ENCODE measurements at regions not wholly inside any gene's neighbourhood (a gene's known extent, or its start where the extent isn't known, plus 50 kb on each side); places are given as distances from the start of the nearest gene placed in this dataset.

DNA sequence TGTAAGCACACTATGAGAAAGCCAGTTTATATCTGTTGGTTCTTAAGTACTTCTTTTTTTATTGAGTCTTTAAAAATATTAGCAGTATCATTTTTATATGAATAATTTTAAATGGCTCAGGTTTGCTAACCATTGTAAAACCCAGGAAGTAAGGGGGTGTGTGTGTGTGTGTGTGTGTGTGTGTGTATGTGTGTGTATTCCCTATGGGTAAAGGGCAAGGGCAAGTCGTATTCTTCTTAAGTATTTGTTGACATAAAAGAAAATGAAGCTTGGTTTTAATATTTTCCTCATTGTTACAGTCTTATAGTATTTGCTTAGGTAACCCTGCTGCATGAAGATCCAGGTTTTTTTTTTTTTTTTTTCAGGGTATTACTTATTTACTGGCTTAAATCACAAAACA lies 495.0 kb upstream of the B3GALT2 start:
- in situ Hi-C loops (cut with MboI; ENCODE audit: low sequenced_read_pairs): no loop called here
- Histone ChIP-seq H3K27me3 (ENCODE audit: low read depth) (no peaks in the 10 kb centered on the region), H3K36me3 (replicated peaks) (no peaks in the 10 kb centered on the region), H3K4me3 (no peak overlapping the region), H3K4me1 (peaks cover 34% of the 10 kb centered on the region), H3K9me3 (no peaks in the 10 kb centered on the region)
- no peak for DNase-seq (ENCODE audit: low spot score in 2 of 2)

- in situ Hi-C loops (cut with MboI; ENCODE audit: low sequenced_read_pairs): no loop called here
- no peaks in the 10 kb centered on the region for H3K9me3 ChIP-seq
- no peak for DNase-seq (ENCODE audit: low spot score in 2 of 2)
- H3K4me3 ChIP-seq: no peak overlapping the region
- H3K36me3 ChIP-seq (replicated peaks): no peaks in the 10 kb centered on the region
- H3K27me3 ChIP-seq (ENCODE audit: low read depth): no peaks in the 10 kb centered on the region
- peaks cover 34% of the 10 kb centered on the region for H3K4me1 ChIP-seq
Measured at GRCh38 chr1:193680924-193681316, 494.5 kb upstream of the B3GALT2 start.

- Histone ChIP-seq H3K36me3 (replicated peaks) (no peaks in the 10 kb centered on the region), H3K27me3 (ENCODE audit: low read depth) (no peaks in the 10 kb centered on the region), H3K4me1 (peaks cover 34% of the 10 kb centered on the region), H3K4me3 (no peak overlapping the region), H3K9me3 (no peaks in the 10 kb centered on the region)
- in situ Hi-C loops (cut with MboI; ENCODE audit: low sequenced_read_pairs): no loop called here
- peak; percentile 49 to 85 for DNase-seq (ENCODE audit: low spot score in 2 of 2)
Measured at GRCh38 chr1:193680247-193680923, 494.0 kb upstream of the B3GALT2 start.

DNA sequence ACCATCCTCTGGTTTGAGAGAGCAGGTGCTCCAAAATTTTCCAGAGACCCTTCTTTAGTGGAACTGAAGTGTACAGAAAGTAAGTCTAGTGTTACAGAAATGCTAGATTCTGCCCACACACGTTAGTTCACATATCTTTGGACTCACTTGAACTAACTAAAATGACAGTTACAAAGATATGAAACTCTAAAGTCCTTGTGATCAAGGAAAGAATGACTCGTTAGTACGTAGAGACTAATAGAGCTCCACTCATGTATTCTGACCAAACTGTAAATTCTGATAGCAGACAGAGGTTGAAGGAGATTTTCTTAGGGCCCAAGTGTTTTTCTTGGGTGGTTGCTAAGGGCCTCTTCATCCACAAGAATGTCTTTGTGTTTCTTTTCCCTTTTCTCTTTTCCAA lies 491.5 kb upstream of the B3GALT2 start:
- in situ Hi-C loops (cut with MboI; ENCODE audit: low sequenced_read_pairs): no loop called here
- H3K4me1 ChIP-seq: peaks cover 19% of the 10 kb centered on the region

GRCh38 chr1:193676996-193677549 lies 490.7 kb upstream of the B3GALT2 start:
- H3K4me3 ChIP-seq: no peak overlapping the region
- in situ Hi-C loops (cut with MboI; ENCODE audit: low sequenced_read_pairs): no loop called here
- DNase-seq (ENCODE audit: low spot score in 2 of 2): no peak

More for the DNA sequence above, 491.5 kb upstream of the B3GALT2 start:
- no peaks in the 10 kb centered on the region for H3K36me3 ChIP-seq (replicated peaks)
- H3K4me3 ChIP-seq: no peak overlapping the region
- no peaks in the 10 kb centered on the region for H3K27me3 ChIP-seq (ENCODE audit: low read depth)
- H3K9me3 ChIP-seq: no peaks in the 10 kb centered on the region
- DNase-seq (ENCODE audit: low spot score in 2 of 2): no peak

GRCh38 chr1:193674292-193674944 lies 488.0 kb upstream of the B3GALT2 start:
- H3K4me3 ChIP-seq: no peak overlapping the region
- H3K9me3 ChIP-seq: no peaks in the 10 kb centered on the region
- no peak for DNase-seq (ENCODE audit: low spot score in 2 of 2)

More at GRCh38 chr1:193676996-193677549, 490.7 kb upstream of the B3GALT2 start:
- H3K27me3 ChIP-seq (ENCODE audit: low read depth): no peaks in the 10 kb centered on the region
- no peaks in the 10 kb centered on the region for H3K9me3 ChIP-seq
- no peaks in the 10 kb centered on the region for H3K36me3 ChIP-seq (replicated peaks)
- peaks cover 19% of the 10 kb centered on the region for H3K4me1 ChIP-seq

DNA sequence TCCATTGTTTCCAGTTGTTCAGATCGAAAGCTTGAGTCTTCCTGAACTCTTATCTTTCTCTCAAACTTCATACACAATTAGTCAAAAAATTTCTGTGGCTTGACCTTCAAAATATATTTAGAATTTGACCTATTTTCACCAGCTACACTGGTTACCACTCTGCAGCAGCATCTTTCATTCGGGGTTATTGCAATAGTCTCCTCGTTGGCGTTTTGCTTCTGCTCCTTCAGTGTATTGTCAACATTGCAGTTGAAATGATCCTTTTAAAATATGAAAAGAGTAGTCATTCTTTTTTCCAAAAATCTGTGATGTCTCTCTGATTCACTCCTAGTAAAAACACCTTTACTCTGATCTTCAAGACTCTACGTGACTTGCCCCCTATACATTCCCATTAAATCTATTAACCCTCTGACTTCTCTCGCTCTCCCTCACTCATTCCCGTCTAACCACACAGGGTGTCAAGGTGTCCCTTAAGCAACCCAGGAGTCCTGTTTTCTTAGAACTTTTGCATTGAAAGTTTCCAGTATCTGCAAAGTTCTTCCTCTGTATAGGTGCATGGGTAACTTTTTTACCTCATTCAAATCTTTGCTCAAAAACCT lies 480.2 kb upstream of the B3GALT2 start:
- H3K9me3 ChIP-seq: no peaks in the 10 kb centered on the region
- no peak overlapping the region for H3K4me3 ChIP-seq
- H3K27me3 ChIP-seq (ENCODE audit: low read depth): no peaks in the 10 kb centered on the region
- H3K36me3 ChIP-seq (replicated peaks): no peaks in the 10 kb centered on the region
- H3K4me1 ChIP-seq: no peaks in the 10 kb centered on the region
- DNase-seq (ENCODE audit: low spot score in 2 of 2): no peak
- in situ Hi-C loops (cut with MboI; ENCODE audit: low sequenced_read_pairs): no loop called here

More at GRCh38 chr1:193674292-193674944, 488.0 kb upstream of the B3GALT2 start:
- in situ Hi-C loops (cut with MboI; ENCODE audit: low sequenced_read_pairs): no loop called here
- Histone ChIP-seq H3K27me3 (ENCODE audit: low read depth) (no peaks in the 10 kb centered on the region), H3K4me1 (no peaks in the 10 kb centered on the region), H3K36me3 (replicated peaks) (no peaks in the 10 kb centered on the region)

DNA sequence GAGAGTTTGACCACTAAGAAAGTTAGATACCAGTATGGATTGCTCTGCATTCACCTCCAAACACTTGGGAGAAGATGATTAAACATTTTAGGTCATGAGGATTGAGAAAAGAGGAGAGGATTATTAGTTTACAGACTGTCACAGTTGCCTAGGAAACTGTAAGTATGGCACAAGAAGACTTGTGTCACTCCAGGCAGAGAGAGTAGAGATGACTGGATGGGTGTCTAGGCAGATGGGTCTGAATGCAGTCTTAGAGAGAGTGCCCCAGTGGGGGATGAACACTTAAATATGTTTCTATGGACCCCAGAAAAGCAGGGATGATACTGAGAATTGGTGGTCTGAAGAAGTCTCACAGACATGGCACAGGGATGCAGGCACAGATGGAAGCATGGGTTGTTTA lies 477.6 kb upstream of the B3GALT2 start:
- Histone ChIP-seq H3K4me3 (no peak overlapping the region), H3K4me1 (no peaks in the 10 kb centered on the region), H3K9me3 (no peaks in the 10 kb centered on the region), H3K36me3 (replicated peaks) (no peaks in the 10 kb centered on the region), H3K27me3 (ENCODE audit: low read depth) (no peaks in the 10 kb centered on the region)
- in situ Hi-C loops (cut with MboI; ENCODE audit: low sequenced_read_pairs): no loop called here
- DNase-seq (ENCODE audit: low spot score in 2 of 2): no peak

DNA sequence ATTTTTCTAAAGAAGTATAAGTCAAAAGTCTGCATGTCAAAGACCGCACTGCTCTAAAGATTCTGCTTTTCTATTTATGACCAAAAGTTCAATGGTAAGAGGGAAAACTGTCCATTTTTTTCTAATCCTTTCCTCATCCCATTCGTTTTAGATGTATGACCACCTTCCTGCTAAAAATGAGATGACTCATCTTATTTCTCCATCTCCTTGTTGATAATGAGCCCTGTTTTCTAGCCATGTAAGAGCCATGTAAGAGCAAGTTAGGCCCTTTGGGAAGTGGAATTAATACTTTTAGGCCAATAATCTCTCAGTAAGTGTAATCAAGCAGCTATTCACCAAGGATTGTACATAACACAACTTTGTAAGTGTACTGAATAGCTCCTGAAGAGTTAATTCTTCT lies 475.6 kb upstream of the B3GALT2 start:
- DNase-seq (ENCODE audit: low spot score in 2 of 2): no peak
- Histone ChIP-seq H3K4me1 (no peaks in the 10 kb centered on the region), H3K36me3 (replicated peaks) (no peaks in the 10 kb centered on the region), H3K9me3 (no peaks in the 10 kb centered on the region), H3K27me3 (ENCODE audit: low read depth) (no peaks in the 10 kb centered on the region), H3K4me3 (no peak overlapping the region)
- in situ Hi-C loops (cut with MboI; ENCODE audit: low sequenced_read_pairs): no loop called here

- no peak for DNase-seq (ENCODE audit: low spot score in 2 of 2)
- Histone ChIP-seq H3K27me3 (ENCODE audit: low read depth) (no peaks in the 10 kb centered on the region), H3K4me1 (no peaks in the 10 kb centered on the region), H3K9me3 (no peaks in the 10 kb centered on the region), H3K4me3 (no peak overlapping the region), H3K36me3 (replicated peaks) (no peaks in the 10 kb centered on the region)
- in situ Hi-C loops (cut with MboI; ENCODE audit: low sequenced_read_pairs): no loop called here
Measured at GRCh38 chr1:193661385-193661784, 475.0 kb upstream of the B3GALT2 start.

GRCh38 chr1:193660428-193660827 lies 474.0 kb upstream of the B3GALT2 start:
- Histone ChIP-seq H3K4me3 (no peak overlapping the region), H3K27me3 (ENCODE audit: low read depth) (no peaks in the 10 kb centered on the region), H3K36me3 (replicated peaks) (no peaks in the 10 kb centered on the region), H3K4me1 (no peaks in the 10 kb centered on the region), H3K9me3 (no peaks in the 10 kb centered on the region)
- in situ Hi-C loops (cut with MboI; ENCODE audit: low sequenced_read_pairs): no loop called here
- DNase-seq (ENCODE audit: low spot score in 2 of 2): no peak

DNA sequence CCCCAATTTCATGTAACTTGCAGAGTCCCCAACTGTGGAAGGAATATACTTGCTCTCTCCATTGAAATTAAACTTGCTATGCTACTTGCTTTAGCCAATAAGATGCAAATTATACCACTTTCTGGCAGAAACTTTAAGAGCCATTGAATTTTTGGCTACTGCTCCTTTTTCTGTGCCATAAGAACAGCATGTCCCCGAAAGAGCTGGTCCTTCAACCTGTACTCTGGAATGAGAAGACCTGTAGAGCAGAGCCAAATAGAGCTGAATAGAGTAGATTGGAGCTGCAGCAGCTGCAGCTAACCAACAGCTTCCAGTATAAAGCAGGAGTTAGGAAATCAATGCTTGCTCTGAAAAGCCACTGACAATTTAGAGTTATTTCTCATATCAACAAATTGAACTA lies 472.3 kb upstream of the B3GALT2 start:
- DNase-seq (ENCODE audit: low spot score in 2 of 2): no peak
- Histone ChIP-seq H3K27me3 (ENCODE audit: low read depth) (no peaks in the 10 kb centered on the region), H3K4me1 (no peaks in the 10 kb centered on the region), H3K36me3 (replicated peaks) (no peaks in the 10 kb centered on the region), H3K9me3 (no peaks in the 10 kb centered on the region), H3K4me3 (no peak overlapping the region)
- in situ Hi-C loops (cut with MboI; ENCODE audit: low sequenced_read_pairs): no loop called here

DNA sequence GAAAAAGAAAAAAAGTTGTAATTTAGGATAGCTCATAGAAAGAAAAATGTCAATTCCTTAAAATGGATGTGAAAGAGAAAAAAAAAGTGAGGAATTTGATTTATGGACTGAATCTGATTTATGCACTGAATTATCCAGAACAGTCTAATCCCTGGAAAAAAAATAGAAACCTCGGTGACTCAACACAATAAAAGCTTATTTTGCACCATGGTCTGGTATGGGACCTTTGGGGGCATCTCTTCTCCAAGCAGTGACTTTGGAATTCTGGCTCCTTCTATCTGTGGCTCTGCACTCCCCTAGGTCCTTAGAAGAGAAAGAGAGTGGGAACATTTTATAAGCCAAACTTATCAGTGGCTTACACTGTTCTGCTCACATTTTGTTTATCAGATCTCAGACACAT lies 471.7 kb upstream of the B3GALT2 start:
- no peak for DNase-seq (ENCODE audit: low spot score in 2 of 2)
- no peak overlapping the region for H3K4me3 ChIP-seq
- no peaks in the 10 kb centered on the region for H3K9me3 ChIP-seq
- no peaks in the 10 kb centered on the region for H3K36me3 ChIP-seq (replicated peaks)
- no peaks in the 10 kb centered on the region for H3K27me3 ChIP-seq (ENCODE audit: low read depth)
- H3K4me1 ChIP-seq: no peaks in the 10 kb centered on the region
- in situ Hi-C loops (cut with MboI; ENCODE audit: low sequenced_read_pairs): no loop called here

GRCh38 chr1:193657552-193657951 lies 471.1 kb upstream of the B3GALT2 start:
- H3K4me3 ChIP-seq: no peak overlapping the region
- H3K36me3 ChIP-seq (replicated peaks): no peaks in the 10 kb centered on the region
- H3K27me3 ChIP-seq (ENCODE audit: low read depth): no peaks in the 10 kb centered on the region
- in situ Hi-C loops (cut with MboI; ENCODE audit: low sequenced_read_pairs): no loop called here
- no peak for DNase-seq (ENCODE audit: low spot score in 2 of 2)
- no peaks in the 10 kb centered on the region for H3K9me3 ChIP-seq
- H3K4me1 ChIP-seq: no peaks in the 10 kb centered on the region
